ENCODE measurements at regions not wholly inside any gene's neighbourhood (a gene's known extent, or its start where the extent isn't known, plus 50 kb on each side); places are given as distances from the start of the nearest gene placed in this dataset.
"Not testable (repeated sequence)": the region's sequence is repeated elsewhere in the genome, so short reads cannot be mapped to it uniquely, and the experiment has no call there.

DNA sequence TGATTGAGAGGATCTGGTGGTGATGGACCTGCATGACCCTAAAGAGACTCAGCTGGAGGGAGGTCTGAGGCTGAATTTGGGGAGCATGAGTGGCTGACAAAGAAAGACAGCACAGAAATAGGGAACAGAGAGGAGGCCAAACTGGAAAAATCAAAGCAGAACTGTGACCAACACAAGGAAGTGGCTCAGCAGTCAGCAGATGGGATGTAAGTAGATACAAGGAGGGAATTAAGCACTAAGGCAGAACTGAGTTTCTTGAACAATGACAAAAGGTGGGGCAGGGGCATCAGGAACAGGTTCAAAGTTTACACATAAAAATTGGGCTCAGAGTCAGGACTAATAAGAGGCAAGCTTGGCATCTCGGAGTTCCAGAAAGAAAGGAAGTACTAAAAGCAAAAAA is 144.3 kb upstream of the KLF3 start:
- intact Hi-C loops (cut with DNase I) = no loop called here
- no peak for DNase-seq (ENCODE audit: low spot score)

DNA sequence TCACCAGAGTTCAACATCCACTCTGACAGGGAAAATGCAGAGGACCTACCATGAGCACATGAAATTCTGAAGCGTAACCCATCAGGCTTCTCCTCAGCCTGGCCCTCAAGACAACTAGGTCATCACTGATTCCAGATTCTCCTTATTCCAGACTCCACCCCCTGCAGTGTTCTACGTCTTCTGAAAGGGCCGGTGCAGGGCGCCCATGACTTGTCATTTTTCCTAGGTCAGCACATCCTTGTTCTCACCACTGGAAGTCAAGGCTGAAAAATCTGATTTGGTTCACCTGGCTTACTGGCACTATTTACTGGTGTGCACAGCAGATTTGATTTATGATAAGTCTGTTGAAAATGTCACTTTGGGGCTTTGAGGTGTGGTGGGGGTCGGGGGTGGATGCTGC is 140.9 kb upstream of the KLF3 start:
- no peak for DNase-seq (ENCODE audit: low spot score)
- intact Hi-C loops (cut with DNase I) = no loop called here

DNA sequence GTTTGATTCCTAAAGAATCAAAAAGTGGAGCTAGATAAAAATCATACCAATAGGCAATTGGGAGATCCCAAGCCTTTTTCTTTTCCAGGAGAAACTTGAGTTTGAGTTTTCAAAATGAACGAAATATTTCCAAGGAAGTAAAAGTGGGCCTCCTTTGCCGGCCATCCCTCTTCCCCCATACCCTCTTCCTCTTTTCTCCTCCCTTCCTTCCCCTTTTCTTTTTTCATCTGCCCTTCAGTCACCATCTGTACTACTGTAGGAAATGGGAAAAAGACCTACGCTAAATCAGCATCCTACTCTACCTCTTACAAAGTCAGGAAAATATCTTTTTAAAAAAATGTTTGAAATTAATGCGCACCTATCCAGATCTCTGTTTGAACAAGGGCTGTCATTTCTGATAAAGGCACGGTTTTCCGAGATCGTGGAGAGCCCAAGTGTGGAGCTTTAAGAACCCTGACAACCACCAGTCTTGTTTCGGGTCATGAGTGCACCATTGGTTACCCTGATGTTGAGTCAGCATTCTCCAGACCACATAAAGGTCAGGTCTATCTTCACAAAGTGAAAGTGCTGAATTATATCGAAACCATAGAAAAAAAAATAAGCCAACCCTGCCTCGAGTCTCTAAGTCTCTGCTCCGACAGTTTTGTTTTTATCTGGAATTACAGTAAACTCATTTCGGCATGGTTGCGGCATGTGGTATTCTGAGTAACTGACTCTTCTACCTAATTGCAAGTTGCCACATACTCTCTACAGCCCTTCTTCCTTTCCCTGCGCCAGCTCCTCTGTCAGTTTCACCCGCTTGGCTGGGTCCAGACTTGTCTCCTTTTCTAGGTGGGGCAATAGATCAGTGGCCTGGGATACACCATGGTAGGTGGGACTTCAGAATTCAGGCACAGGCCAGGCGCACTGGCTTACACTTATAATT is 140.2 kb upstream of the KLF3 start:
- DNase-seq (ENCODE audit: low spot score) = no peak
- intact Hi-C loops (cut with DNase I) = no loop called here

DNA sequence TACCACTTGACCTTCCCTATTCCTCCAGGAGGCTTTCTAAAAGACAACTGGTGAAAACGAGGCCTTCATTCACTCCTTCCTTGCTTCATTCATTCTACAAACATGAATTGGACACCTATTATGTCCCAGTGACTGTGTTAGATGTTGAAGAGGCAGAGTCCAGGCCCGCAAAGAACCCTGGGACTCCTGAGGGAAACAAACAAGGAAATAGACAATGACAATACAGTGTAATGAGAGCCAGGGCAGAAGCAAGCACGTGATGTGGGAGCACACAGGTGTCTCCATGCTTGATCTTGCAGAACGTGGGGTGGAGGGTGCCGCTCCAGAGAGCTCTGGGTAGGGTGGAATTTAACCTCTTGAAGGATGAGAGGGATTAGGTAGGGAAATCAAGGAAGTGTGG is 137.6 kb upstream of the KLF3 start:
- intact Hi-C loops (cut with DNase I) = no loop called here

DNA sequence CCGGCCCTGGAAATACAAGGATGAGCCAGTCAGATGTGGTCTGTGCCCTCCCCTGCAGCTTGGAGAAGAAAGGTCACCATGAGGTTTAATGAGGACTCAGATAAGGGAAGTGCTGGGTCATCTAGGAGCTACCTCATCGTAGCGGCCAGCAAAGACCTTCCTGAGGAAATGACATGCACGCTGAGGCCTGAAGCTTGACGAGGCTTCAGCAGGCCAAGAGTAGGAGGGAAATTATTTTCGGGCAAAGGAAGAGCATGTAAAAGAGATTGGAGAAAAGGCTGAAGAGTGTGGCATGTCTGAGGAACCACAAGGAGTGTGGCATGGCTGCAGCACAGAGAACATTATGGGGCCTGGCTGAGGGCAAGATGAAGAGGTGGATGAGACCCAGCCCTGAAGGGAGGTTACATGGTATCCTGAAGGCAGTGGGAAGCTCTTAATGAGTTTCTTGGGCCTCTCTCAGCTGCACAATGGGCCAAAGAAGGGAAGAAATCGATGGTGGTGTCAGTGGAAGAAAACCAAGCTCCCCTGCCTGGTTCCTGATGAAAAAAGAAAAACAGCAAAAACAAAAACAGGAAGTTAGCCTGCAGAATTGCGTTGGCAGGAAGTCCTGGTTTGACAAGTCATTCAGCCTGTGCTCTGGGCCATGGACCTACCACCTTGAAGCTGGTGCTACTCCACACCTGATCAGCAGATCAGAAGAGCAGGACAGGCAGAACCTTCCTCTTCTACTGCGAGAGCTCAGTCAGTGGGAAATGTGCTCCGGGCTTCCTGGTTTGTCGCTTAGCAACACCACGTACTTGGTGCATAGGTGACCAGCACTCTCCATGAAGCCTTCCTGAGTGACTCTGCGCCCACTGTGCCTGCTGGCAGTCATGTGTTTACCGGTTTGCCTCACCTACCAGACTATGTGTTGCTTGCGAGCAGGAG is 134.5 kb upstream of the KLF3 start:
- no peak for DNase-seq (ENCODE audit: low spot score)

More for the DNA sequence above, 137.6 kb upstream of the KLF3 start:
- no peak for DNase-seq (ENCODE audit: low spot score)

DNA sequence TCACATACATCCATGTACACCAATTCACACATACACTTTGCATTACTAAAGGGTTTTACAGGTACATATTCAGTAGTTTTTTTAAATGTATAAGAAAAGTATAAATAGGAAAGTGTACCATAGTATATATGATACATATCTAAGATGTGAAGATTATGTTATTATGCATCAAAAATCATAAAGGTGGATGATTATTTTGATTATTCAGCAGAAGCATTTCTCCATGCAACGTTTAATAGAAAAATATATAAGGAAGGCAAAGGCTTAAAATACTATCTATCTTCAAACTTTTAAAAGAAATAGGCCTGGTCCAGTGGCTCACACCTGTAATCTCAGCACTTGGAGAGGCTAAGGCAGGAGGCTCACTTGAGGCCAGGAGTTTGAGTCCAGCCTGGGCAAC is 133.5 kb upstream of the KLF3 start:
- intact Hi-C loops (cut with DNase I) = no loop called here
- no peak for DNase-seq (ENCODE audit: low spot score)

More for the DNA sequence above, 134.5 kb upstream of the KLF3 start:
- intact Hi-C loops (cut with DNase I) = no loop called here

DNA sequence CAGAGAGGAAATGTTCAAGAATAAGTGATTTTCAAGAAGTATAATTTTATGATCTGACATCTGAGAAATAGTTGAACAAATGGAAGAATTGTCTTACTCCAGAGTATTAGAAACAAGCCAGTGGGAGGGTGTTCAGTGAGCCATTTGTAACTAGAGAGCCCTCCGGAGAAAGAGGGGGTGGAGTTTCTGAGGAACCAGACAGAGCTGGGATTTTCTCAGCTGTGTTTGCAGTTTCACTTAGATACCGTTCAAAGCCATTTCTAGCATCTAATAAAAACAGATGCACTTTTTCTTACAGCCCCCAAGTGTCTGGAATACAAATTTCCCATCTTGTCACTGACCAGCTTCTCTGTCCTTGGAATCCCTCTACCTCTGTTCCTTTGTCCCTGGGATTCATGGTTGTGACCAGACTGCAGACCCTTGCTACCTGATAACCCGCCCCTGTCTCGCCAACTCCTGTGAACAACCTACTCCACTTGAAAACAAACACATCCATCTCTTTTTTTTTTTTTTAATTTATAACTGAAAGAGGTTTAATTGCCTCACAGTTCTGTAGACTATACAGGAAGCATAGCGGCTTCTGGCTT is 132.8 kb upstream of the KLF3 start:
- DNase-seq (ENCODE audit: low spot score) = no peak
- intact Hi-C loops (cut with DNase I) = no loop called here

DNA sequence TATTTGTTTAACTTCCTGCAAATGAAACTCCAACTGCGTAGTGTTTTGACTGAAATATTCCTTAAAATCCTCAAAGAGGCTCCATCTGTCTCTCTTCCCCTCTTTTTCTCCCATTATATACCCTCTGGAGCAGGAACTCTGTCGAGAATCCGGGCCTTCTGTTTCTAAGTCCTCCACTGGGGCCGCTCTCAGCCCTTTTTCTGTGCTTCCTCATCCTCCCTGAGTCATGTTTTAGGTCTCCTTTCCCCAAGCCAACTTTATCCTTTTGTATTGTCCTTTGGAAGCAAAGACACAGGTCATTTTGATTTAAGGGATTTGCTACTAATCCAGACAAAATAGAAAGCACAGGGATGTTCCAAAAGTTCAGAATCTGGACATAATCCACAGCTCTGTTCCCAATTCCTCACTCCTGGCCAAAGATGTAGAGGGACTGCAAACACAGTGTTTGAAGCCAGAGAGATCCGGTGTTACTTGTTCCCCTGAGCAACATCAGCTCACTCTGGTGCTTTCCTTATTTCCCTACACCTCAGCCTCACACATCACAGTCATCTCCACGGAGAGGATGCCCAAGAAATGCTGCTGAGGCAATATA is 131.0 kb upstream of the KLF3 start:
- intact Hi-C loops (cut with DNase I) = no loop called here

DNA sequence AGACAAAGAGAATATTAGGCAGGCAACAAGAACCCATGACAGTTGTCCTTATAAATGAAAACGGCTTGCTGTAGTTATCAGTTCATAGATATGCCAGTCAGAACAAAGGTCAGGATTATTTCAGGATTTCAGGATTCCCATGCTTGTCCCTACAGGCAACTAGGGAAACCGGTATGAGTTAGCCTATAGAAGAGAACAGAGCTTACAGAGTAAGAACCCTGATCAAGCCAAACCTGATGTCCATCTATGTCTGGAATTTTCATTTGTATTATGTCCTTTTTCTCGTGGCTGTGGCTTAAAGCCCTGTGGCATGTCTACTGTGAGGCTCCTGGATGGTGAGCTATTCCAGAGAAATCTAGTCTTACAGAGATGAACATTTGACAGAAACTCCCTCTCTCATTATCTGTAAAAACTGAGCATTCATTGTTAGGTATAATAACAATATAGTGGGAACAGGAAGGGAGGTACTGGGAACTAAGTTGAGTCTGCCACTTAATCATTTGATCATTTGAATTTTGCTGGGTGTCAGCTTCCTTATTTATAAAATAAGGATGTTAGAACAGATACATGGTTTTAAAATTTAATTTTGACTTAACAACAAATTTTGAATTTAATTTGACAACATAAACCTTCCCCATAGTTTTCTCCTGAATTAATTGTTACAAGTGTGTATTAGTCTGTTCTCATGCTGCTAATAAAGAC is 129.5 kb upstream of the KLF3 start:
- intact Hi-C loops (cut with DNase I) = no loop called here
- DNase-seq (ENCODE audit: low spot score) = no peak

More for the DNA sequence above, 131.0 kb upstream of the KLF3 start:
- no peak for DNase-seq (ENCODE audit: low spot score)

DNA sequence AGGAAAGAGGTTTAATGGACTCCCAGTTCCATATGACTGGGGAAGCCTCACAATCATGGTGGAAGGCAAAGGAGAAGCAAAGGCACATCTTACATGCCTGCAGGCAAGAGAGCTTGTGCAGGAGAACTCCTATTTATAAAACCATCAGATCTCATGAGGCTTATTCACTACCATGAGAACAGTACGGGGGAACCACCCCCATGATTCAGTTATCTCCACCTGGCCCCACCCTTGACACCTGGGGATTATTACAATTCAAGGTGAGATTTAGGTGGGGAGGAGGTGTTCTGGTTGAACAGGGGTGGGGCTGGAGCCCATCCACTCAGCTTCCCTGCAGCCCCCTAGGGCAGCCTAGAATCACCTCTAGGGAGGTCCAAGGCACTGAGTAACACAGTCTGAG is 128.9 kb upstream of the KLF3 start:
- intact Hi-C loops (cut with DNase I); DNase-seq (ENCODE audit: low spot score): not testable (repeated sequence)

DNA sequence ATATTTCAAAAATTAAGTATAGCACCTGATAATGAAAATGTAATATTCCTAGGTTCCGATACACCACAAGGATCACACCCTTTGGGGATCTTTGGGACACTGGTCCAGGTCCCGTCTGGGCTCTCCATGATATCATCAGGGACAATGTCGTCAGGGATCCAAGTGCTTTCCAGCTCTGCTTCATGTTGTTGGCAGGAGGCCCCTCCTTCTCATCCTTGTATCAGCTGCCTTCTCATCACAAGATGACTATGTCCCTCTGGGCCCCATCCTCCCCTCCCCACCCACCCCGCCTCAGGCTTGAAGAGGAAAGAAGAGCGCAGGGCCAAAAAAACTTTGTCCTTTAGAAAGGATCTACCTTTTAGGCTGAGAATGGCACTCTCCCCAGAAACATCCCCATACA is 128.3 kb upstream of the KLF3 start:
- intact Hi-C loops (cut with DNase I) = no loop called here
- no peak for DNase-seq (ENCODE audit: low spot score)

DNA sequence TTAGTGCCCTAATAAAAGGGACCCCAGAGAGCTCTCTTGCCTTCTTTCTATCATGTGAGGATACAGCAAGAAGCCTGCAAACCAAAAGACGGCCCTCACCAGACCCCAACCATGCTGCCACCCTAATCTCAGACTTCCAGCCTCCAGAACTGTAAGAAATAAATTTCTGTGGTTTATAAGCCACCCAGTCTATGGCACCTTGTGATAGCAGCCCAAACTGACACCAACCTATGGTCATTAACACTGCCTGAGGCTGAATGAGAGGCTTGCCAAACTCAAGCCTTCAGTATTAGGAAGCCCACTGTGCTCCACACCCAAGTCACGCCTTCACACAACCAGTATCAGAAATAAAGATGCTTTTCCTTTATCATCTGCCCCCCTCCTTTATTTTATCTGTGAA is 127.3 kb upstream of the KLF3 start:
- no peak for DNase-seq (ENCODE audit: low spot score)
- intact Hi-C loops (cut with DNase I) = no loop called here

DNA sequence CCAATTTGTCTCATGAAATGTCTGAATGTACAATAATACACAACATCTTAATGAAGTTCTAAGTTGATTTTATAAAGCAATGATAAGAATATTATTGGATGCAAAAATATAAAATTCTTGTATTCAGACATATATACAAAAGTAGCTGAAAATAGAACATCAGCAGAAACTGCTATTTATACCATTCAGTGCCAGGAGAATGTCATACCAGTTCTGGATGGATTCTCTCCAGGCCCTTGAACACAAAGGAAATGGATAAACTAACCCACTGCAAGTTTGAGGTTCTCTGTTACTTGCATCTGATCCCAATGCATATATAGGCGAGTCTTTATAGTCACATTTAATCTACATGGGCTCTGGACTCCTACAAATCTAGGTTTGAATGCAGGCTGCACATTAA is 126.3 kb upstream of the KLF3 start:
- no peak for DNase-seq (ENCODE audit: low spot score)
- intact Hi-C loops (cut with DNase I) = no loop called here

DNA sequence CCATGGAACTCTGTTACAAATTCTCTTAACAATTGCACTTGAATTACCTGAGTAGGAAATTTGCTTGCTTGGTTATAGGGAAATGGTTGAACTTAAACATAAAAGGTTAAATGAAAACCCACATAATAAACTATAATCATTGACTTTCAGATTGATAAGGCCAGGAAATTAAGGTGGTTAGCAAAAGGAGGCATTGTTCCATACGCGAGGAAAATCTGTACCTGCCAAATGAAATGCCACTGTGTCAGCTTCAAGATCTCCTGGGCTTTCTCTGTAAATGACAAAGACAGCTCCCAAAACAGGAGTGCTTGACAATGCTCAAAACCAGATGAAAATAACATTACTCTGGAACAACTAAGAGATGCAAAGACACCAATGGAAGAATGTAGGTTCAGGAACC is 125.5 kb upstream of the KLF3 start:
- intact Hi-C loops (cut with DNase I) = no loop called here

DNA sequence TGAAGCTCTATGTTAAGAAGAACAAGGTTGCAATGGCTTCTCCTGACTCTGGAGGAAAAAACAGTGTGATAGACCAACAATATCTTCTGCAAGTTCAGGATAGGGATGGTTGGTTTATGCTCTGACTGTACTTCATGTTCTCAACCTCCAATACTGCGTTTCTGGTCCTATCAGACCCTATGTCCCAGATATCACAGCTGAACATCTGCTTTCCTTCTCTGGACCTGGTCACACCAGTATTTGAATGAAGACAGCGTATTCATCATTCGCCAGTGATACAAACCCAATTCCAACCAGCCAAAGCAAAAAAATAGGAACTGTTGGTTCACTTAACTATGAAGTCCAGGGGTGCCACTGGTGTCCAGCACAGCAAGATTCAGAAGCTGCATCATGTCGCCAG is 124.5 kb upstream of the KLF3 start:
- intact Hi-C loops (cut with DNase I) = no loop called here
- no peak for DNase-seq (ENCODE audit: low spot score)

More for the DNA sequence above, 125.5 kb upstream of the KLF3 start:
- DNase-seq (ENCODE audit: low spot score) = no peak

DNA sequence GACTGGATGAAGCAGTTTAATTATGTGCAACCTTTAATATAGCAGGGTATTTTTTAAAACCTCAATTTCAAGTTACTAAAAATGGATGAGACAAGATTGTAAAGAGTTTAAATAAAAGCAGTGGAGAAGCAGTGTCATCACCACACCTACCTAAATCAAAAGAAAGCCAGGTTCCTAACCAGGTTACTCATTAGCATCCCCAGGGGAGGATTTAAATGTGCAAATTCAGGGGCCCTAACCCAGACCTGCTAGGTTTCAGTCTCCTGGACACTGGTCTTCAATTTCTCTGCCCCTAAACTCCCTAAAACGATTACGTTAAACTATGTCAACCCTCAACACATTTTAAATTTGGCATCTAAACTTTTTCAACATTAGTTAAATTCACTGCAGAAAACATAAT is 116.9 kb upstream of the KLF3 start:
- intact Hi-C loops (cut with DNase I) = loop anchor here in 1 of 2 donors (2.0 kb wide), 1 partner anchor 50 kb away; no protein-coding TSS in a partner anchor
- DNase-seq (ENCODE audit: low spot score) = no peak

DNA sequence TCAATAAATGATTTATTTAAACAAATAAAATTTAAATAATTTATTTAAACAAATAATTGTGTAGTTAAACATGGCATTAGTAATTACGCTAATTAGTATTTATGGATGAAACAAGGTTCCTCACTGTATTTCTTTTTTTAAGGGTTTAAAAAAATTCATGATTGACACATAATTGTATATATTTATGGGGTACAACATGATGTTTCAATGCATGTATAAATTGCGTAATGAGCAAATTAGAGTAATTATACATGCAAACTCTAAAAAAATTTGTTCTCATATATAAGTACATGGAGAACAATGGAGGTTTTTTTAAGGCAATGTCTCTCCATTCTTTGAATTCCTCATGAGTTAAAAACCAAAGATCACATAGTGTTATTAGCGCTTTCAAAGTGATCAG is 115.7 kb upstream of the KLF3 start:
- intact Hi-C loops (cut with DNase I) = no loop called here
- no peak for DNase-seq (ENCODE audit: low spot score)

DNA sequence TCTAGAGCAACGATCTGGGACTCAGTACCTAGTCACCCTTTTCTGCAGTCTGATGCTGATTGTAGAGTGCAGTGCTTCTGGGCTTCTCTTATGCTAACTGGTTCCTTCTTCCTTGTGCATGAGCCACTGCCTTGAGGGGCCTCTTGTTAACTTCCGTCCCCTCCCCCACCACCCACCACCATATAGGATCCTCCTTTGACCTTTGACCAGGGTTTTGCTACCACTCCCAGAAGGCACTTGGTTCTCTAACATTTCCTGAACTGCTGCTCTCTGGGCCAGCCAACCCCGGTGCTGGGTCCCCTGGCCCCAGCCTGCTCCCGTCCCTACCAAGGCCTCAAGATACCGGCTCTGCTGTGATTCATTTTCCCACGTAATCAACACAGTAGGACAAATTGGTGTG is 104.6 kb upstream of the KLF3 start:
- intact Hi-C loops (cut with DNase I) = no loop called here
- DNase-seq (ENCODE audit: low spot score) = no peak

DNA sequence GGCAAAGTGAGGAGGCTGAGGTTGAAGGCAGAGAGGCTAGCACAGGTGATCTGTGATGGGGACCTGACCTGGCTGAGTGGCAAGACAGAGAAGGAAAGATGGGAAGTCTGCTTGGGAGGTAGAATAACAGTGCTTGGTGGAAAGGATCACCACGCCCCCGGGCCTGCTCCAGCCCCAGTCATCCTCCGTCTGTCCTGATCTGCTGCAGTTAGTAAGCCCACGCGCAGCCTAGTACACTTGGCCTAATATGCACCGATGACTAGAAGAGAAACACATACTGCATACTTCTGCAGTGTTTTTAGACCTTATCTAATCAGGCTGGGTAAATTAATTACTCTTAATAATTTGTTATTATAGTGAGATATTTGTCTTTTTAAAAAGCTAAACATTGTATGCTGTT is 103.7 kb upstream of the KLF3 start:
- no peak for DNase-seq (ENCODE audit: low spot score)
- intact Hi-C loops (cut with DNase I) = no loop called here

All from posterior vena cava (tissue), 2 donors.